GM13976 (cell line): ENCODE measurements at regions not wholly inside any gene's neighbourhood (a gene's known extent, or its start where the extent isn't known, plus 50 kb on each side); places are given as distances from the start of the nearest gene placed in this dataset.

Experiments
- DNase-seq: peaks from one replicate; pipeline ENCODE4 v3.0.0; 2012; ENCODE audit warnings: low spot score
- CTCF ChIP-seq: IDR thresholded peaks from 2 replicates; pipeline ENCODE4 v1.5.1; 2012; ENCODE audit warnings: borderline replicate concordance, mild to moderate bottlenecking; ENCODE audit not compliant: insufficient read depth; ENCODE audit errors: extremely low read depth, missing control alignments, control extremely low read depth
- in situ Hi-C: fragments of 300-500 bp; cut with MboI; formaldehyde crosslinking; loops from one replicate; pipeline ENCODE4 v1.12.0; 2022; ENCODE audit warnings: low sequenced_read_pairs, mixed read lengths, inconsistent platforms; ENCODE audit not compliant: unreplicated experiment

DNA sequence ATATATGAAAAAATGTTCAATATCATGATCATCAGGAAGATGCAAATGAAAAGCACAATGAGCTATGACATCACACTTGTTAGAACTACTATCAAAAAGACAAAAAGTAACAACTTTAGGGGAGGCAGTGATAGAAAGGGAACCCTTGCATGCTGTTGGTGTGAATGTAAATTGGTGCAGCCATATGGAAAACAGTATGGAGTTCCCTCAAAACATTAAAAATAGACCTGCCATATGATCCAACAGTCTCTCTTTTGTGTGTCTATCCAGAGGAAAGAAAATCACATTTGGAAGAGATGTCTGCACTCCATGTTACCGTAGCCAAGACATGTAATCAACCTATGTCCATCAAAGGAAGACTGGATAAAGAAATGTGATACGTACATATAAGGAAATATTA, 92.3 kb upstream of the ALKAL2 start:
- no peak for TF ChIP-seq CTCF
- in situ Hi-C loops = no loop called here
- DNase-seq = no peak

GRCh38 chr2:379778-380177, 91.9 kb upstream of the ALKAL2 start:
- no peak for DNase-seq
- in situ Hi-C loops = no loop called here
- TF ChIP-seq CTCF = no peak

GRCh38 chr2:378364-378763, 90.5 kb upstream of the ALKAL2 start:
- DNase-seq = no peak
- in situ Hi-C loops = no loop called here
- TF ChIP-seq CTCF = no peak

GRCh38 chr2:377414-377813, 89.5 kb upstream of the ALKAL2 start:
- no peak for TF ChIP-seq CTCF
- no peak for DNase-seq
- in situ Hi-C loops = no loop called here

GRCh38 chr2:375956-376307, 88.0 kb upstream of the ALKAL2 start:
- in situ Hi-C loops = no loop called here
- no peak for TF ChIP-seq CTCF
- no peak for DNase-seq

DNA sequence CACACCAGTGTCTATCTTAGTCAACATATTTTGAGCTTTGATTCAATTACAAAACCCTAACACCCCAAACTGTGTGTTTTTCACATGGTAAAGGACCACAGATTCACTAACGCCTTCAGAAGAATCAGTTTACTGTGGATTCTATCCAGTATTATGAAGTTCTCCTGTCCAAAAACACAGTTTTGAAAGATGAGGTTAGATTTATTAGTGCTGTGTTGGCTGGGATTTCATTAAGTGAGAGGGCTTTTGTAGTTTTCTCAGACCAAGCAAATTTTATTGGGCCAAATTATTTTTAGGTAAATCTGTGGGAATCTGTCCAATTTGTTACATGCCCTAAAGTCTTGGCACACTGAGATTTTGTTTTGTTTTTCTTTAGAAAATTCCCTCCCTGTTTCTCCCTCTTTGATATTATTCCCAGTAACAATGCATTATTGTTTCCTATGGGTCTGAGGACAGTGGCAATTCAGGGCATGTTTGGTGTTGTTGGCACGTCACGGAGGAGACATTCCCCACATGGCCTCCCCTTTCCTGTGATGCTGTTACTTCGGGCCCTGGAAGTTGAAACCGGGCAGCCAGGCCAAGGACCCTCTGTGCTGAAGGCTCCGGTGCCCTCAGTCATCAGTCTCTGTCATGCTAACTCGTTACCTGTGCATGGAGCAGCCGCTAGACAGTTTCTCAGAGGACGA, 87.5 kb upstream of the ALKAL2 start:
- TF ChIP-seq CTCF = no peak
- in situ Hi-C loops = no loop called here
- no peak for DNase-seq
